Activated CD4-positive, alpha-beta T cell treated with anti-CD3 and anti-CD28 coated beads, Interleukin-2, Interleukin-4, amounts not matched to agents 100 ng/mL and 50 ng/mL, durations not matched to agents 16 hours and 8 hours (primary cell): ENCODE measurements at regions not wholly inside any gene's neighbourhood (a gene's known extent, or its start where the extent isn't known, plus 50 kb on each side); places are given as distances from the start of the nearest gene placed in this dataset.
"Not testable (repeated sequence)": the region's sequence is repeated elsewhere in the genome, so short reads cannot be mapped to it uniquely, and the experiment has no call there.

Source experiments
- DNase-seq: peaks from one replicate; pipeline ENCODE4 v3.0.0-alpha.2; 2020; ENCODE audit warnings: low spot score

DNA sequence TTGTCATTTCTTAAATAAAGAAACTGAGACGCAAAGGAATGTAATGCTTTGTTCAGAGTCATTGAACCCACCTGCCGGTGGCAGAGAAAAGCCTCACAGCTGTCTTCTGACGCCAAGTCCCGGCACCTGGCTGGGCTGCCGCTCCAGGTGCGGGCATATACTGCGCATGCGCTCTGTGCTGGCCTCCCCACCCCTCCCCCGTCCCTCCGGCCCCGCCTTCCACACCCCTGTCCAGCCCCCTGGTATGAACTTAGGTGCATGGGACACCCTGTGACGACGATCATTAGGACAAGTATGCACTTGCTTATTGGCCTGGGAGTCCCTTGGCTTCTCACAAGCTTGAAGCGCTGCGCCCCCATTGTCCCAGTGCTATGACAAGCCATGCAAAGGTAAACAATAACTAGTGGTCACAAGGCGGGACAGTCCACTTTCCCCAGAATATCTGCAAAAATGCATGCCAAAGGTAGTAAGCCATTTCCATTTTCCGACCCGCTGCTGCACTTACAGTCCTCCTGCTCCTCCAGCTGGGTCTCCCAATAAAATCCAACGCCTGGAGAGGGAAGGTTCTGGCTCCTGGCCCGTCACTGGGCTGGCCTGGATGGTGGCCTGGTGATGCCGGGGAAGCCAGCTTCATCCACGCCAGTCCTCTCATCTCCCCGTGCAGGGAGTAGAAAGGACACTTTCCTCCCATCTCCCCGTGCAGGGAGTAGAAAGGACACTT, 100.4 kb downstream of the PSMG1 start:
- no peak for DNase-seq

GRCh38 chr21:39080366-39080765, 102.9 kb downstream of the PSMG1 start:
- DNase-seq, result no peak

DNA sequence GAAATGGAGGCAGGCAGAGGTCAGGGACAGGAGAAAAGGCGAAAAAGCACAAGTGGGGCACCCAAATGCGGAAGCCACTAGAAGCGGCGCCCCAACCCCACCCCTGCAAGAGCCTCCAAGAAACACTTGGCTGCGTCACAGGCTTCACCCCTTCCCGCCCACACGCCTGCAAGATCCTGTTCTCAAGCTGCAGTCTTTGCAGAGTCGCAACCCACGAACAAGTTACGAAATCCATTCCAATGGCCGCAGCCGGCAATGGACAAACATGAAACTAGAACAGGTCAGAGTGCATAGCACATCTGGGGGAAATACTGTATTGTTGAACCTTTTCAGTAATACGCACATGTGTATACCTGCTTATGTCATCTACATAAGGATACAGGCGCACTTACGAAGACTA, 103.6 kb downstream of the PSMG1 start:
- DNase-seq, result no peak

GRCh38 chr21:39078322-39079065, 104.8 kb downstream of the PSMG1 start:
- DNase-seq, result no peak

DNA sequence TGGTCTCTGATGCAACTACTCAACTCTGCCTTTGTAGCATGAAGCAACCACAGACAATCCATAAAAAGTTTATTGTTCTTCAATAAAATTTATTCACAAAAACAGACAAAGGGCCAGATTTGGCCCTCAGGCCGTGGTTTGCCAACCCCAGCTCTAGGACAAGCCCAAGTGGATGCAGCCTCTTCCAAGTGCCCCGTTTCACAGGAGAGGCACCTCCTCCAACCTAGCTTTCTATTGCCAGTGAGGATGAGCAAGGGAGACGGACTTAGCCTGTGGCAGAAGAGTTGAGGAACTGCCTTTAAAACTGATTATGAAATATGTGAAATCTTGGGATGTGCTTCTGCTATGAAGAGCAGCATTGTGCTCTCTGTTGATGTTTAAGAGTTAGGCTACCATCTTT, 105.4 kb downstream of the PSMG1 start:
- no peak for DNase-seq

DNA sequence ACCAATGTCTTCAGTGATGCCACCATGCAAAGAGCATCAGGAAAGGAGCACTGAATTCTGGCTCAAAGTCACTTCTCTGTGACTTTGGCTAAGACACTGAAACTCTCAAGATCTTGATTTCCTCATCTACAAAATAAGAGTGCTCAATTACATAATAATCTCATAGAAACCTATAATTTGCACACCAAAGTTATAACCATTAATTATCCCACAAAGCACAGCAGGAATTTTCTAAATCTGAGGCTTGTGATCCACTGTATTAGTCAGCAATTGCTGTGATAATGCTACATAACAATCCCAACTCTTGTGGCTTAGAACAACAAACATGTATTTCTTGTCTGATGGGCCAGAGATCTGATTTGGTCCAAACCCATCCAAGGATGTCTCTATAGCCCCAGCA, 108.7 kb downstream of the PSMG1 start:
- no peak for DNase-seq

DNA sequence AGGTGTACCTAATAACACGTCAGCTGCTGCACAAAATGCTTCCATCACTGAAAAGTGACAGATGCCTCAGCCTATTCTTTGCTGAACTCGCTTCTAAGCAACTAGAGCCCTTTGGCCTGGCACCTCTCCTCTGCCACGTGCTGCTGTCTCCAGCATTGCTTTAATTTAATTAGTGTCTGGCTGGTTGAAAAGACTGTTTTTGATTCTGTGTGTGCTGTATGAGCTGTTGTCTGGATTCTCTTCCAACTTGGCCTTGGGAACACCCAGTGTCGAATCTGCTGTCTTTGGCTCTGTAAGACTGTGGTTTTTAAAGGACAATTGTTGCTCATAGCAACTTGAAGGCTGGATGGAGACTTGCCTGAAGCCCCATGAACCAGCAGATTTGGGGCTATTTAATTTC, 109.5 kb downstream of the PSMG1 start:
- DNase-seq, result no peak

GRCh38 chr21:39073063-39073462, 110.2 kb downstream of the PSMG1 start:
- no peak for DNase-seq

DNA sequence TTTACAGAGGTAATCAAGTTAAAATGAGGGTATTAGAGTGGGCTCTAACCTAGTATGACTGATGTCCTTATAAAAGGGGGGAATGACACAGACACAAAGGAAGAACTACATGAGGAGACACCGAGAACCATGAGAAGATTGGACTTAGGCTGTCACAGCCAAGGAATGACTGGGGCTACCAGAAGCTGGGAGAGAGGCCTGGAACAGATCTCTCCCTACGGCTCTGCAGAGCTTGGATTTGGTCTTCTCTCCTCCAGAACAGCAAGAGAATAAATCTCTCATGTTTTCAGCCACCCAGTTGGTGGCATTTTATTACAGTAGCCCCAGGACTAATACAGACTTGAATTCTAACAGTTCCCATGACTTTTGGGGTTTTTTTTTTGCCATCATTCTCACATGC, 110.8 kb downstream of the PSMG1 start:
- DNase-seq, result no peak

GRCh38 chr21:39071623-39072214, 111.5 kb downstream of the PSMG1 start:
- no peak for DNase-seq

DNA sequence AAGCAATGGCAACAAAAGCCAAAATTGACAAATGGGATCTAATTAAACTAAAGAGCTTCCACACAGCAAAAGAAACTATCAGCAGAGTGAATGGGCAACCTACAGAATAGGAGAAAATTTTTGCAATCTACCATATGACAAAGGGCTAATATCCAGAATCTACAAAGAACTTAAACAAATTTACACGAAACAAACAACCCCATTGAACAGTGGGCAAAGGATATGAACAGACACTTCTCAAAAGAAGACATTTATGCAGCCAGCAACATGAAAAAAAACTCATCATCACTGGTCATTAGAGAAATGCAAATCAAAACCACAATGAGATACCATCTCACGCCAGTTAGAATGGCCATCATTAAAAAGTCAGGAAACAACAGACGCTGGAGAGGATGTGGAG, 113.4 kb downstream of the PSMG1 start:
- not testable (repeated sequence) for DNase-seq

DNA sequence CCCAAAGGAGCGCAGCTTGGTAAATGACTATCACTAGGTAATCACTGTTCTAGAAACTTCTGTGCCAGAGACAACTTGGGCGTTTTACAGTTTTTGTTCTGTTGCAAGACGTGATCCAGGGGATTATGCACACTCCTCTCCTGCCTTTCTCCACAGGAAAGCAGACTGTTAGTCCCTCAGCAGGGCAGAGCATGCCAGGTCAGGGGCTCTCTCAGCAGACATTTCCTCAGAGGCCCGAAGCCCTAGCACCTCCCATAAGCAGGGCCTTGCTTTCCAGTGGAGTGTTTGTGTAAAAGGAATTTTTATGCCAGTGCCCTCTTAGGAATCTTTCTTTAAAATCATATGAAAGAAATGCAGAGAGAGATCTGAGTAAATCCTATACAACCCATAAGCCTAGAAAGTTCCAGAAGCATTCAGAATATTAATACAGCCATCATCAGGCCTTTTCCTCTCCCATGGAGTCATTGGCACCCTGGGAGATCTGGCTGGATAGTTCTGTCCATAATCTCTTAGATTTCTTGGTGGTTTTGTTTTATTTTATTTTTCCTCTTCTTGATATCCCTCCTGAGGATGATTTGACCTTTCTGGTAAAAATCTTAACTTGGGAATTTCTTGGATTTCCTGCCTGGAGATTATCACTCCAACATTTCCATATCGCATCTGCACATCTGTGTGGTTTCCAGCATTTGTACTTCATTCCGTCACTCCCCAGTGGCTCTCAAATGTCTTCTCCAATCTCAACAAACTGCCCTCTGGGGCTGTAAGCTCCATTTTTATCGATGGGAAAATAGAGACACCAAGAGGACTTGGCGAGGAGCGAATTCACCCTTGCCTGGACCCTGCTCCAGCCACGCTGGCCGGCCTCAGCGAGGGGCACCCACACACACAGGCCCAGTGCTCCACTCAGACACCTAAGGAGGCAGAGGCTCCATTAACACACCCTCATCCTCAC, 116.1 kb downstream of the PSMG1 start:
- DNase-seq, result no peak

DNA sequence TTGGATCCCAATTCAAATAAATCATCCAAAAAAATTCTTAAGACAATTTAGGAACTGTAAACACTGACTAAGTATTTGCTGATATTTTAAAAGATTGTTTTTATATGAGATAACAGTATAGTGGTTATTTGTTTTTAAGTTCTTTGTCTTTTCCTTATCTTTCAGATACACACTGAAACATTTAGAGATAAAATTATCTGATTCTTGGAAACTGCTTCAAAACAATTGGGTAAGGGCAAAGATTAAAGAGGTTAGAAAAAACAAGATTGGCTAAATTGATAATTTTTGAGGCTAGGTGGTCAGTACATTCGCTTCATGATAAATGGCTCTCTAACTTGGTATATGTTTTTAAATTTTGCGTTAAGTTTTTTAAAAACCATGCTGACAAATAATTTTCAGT, 117.3 kb downstream of the PSMG1 start:
- DNase-seq, result no peak

DNA sequence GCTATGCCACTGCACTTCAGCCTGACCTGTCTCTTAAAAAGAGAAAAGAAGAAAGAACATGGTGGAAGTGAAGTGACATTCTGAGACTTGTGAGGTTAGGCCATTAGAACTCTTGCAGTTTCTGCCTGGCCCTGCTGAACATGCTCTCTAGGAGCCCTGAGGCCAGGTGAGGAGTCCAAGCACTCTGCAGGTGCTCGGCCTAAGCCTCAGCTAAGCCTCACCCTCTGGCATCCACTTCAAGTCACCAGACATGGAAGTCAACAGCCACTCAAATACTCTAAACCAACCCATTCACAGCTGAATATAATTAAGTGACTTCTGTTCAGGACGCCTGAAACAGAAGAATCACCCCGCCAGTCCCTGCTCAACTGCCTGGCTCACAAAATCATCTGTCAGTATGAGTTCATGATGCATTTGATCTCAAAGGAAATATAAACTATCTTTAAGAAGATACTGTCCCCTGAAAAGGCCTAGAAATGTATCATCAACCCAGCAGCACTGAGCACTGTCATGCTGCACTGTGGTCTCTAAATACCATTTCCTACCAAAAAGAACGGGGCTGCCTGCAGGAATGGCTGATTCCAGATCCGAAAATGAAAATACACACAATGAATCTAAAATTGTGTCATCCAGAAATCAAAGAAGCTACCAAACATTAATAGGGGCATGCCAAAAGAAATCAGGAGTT, 118.8 kb downstream of the PSMG1 start:
- no peak for DNase-seq

DNA sequence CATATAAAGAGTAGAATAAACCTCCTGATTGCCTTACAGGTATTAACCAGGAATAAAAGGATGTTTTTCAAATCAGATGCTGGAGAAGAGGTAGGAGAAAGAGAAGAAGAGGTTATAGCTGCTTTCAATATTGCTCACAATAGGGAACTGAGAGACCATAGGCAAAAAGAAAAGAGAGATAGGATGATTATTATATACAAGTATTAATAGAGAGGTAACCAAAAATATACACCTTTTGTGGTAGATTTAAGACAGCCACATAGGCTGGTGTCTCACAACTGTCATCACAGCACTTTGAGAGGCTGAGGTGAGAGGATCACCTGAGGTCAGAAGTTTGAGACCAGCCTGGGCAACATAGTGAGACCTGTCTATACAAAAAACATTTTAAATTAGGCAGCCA, 119.7 kb downstream of the PSMG1 start:
- DNase-seq, result no peak

GRCh38 chr21:39062196-39062595, 121.1 kb downstream of the PSMG1 start:
- no peak for DNase-seq

DNA sequence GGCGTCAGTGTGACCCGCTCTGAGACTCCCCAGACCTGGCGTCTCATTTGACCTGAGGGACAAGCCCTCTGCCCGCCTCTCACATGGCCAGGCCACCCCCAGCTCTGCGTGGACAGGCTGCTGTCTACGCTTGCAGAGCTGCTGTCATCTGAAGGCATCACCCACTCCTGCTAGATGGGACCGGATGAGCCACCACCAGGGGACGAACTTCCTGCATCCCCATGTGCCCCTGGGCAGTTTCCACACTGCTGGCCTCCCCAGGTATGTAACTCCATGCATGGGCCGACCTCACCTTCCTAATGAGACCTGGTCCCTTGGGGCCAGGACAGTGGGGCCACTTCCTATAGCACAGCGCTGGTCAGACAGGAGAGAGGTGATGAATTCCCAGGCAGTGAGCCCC, 121.5 kb downstream of the PSMG1 start:
- no peak for DNase-seq

GRCh38 chr21:39060485-39061083, 122.7 kb downstream of the PSMG1 start:
- DNase-seq, result no peak

- DNase-seq, result no peak
Observed at GRCh38 chr21:39057121-39057520, 126.1 kb downstream of the PSMG1 start.

DNA sequence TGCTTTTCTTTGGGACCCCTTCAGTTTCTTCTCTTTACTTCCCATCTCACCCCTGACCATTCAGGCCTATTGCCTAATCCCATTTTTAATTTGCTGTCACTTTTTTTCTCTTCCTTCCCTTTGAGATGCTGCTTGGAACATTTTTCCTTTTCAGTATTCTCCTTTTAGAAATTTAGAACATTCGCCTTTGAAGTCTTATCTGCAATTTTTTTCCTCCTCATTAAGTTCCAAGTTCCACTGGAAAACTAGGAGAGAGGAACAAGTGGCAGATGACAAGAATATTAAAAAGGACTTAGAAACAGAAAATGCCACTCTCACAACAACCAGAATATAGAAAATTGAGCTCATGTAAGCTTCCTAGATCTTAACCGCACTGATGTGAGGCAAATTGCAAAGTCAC, 126.6 kb downstream of the PSMG1 start:
- DNase-seq, result no peak

GRCh38 chr21:39055167-39055767, 128.0 kb downstream of the PSMG1 start:
- no peak for DNase-seq
